22Rv1 (cell line): ENCODE measurements at regions not wholly inside any gene's neighbourhood (a gene's known extent, or its start where the extent isn't known, plus 50 kb on each side); places are given as distances from the start of the nearest gene placed in this dataset.

Experiments
- CTCF ChIP-seq: fragments of 450-650 bp; IDR thresholded peaks from 2 replicates; pipeline ENCODE4 v1.5.1; 2017; ENCODE audit warnings: mild to moderate bottlenecking
- ZFX ChIP-seq: fragments of 450-650 bp; IDR thresholded peaks from 2 replicates; pipeline ENCODE4 v1.6.1; 2017; ENCODE audit warnings: antibody characterized with exemption, borderline replicate concordance

- TF ChIP-seq CTCF (no peak), ZFX (no peak)
These were observed 622.0 kb upstream of the DAB2 start for GRCh38 chr5:40046792-40047191.
